KMS-11 (cell line): ENCODE measurements at regions not wholly inside any gene's neighbourhood (a gene's known extent, or its start where the extent isn't known, plus 50 kb on each side); places are given as distances from the start of the nearest gene placed in this dataset.

ENCODE experiments used
- H2AFZ ChIP-seq: fragments of 200-600 bp; sonication (generic); 2 replicates; pipeline ENCODE4 v1.6.1; 2016; ENCODE audit warnings: antibody characterized with exemption, mixed run types, low read depth
- H3K27ac ChIP-seq: fragments of 200-600 bp; sonication (generic); 2 replicates; pipeline ENCODE4 v1.6.1; 2016; ENCODE audit warnings: mild to moderate bottlenecking, mixed run types
- H3K27me3 ChIP-seq: fragments of 200-600 bp; sonication (generic); 2 replicates; pipeline ENCODE4 v1.6.1; 2017; ENCODE audit warnings: mild to moderate bottlenecking, low read depth, mixed run types, moderate library complexity; ENCODE audit not compliant: insufficient read depth
- H3K36me3 ChIP-seq: fragments of 200-600 bp; sonication (generic); 2 replicates; pipeline ENCODE4 v1.6.1; 2017; ENCODE audit warnings: mild to moderate bottlenecking, mixed run types; ENCODE audit not compliant: insufficient read depth
- H3K4me1 ChIP-seq: fragments of 200-600 bp; sonication (generic); 2 replicates; pipeline ENCODE4 v1.6.1; 2016; ENCODE audit warnings: mild to moderate bottlenecking, low read depth, mixed run types; ENCODE audit not compliant: poor library complexity, severe bottlenecking
- H3K4me2 ChIP-seq: fragments of 200-600 bp; sonication (generic); 2 replicates; pipeline ENCODE4 v1.7.0; 2016; ENCODE audit warnings: mild to moderate bottlenecking, mixed run types
- H3K4me3 ChIP-seq: fragments of 200-600 bp; sonication (generic); IDR thresholded peaks from 2 replicates; pipeline ENCODE4 v1.6.1; 2017; ENCODE audit warnings: low read depth, low read length, mixed read lengths; ENCODE audit not compliant: insufficient read depth
- H3K79me2 ChIP-seq: fragments of 200-600 bp; sonication (generic); 2 replicates; pipeline ENCODE4 v1.6.1; 2016; ENCODE audit warnings: low read depth, mixed run types; ENCODE audit not compliant: insufficient read depth
- H3K9ac ChIP-seq: fragments of 200-600 bp; sonication (generic); 2 replicates; pipeline ENCODE4 v1.6.1; 2016; ENCODE audit warnings: mild to moderate bottlenecking, mixed run types
- H4K20me1 ChIP-seq: fragments of 200-600 bp; sonication (generic); 2 replicates; pipeline ENCODE4 v1.6.1; 2016; ENCODE audit warnings: mild to moderate bottlenecking, mixed run types; ENCODE audit not compliant: insufficient read depth
- CTCF ChIP-seq: fragments of 200-600 bp; sonication (generic); conservative IDR thresholded peaks from 2 replicates; pipeline ENCODE4 v1.6.1; 2017; ENCODE audit warnings: low read depth, mild to moderate bottlenecking, antibody characterized with exemption, low read length, moderate library complexity, mixed read lengths

- TF ChIP-seq CTCF, result no peak
- no peaks in the 10 kb centered on the region for H3K27me3 ChIP-seq
- no peaks in the 10 kb centered on the region for H4K20me1 ChIP-seq
- H3K4me1 ChIP-seq, result no peaks in the 10 kb centered on the region
- no peaks in the 10 kb centered on the region for H3K36me3 ChIP-seq
- H2AFZ ChIP-seq, result no peak overlapping the region
- no peak overlapping the region for H3K4me2 ChIP-seq
- H3K79me2 ChIP-seq, result no peaks in the 10 kb centered on the region
- H3K9ac ChIP-seq, result no peak overlapping the region
- H3K4me3 ChIP-seq, result no peak overlapping the region
- H3K27ac ChIP-seq, result no peak overlapping the region
Observed at GRCh38 chr2:173762864-173763263, 202.3 kb downstream of the SP3 start.

GRCh38 chr2:173763641-173764040 lies 201.5 kb downstream of the SP3 start:
- H3K79me2 ChIP-seq, result no peaks in the 10 kb centered on the region
- H3K27me3 ChIP-seq, result no peaks in the 10 kb centered on the region
- no peak overlapping the region for H3K4me2 ChIP-seq
- no peaks in the 10 kb centered on the region for H4K20me1 ChIP-seq
- no peak overlapping the region for H3K4me3 ChIP-seq
- H3K36me3 ChIP-seq, result no peaks in the 10 kb centered on the region
- H2AFZ ChIP-seq, result no peak overlapping the region
- H3K27ac ChIP-seq, result no peak overlapping the region
- no peak for TF ChIP-seq CTCF
- H3K9ac ChIP-seq, result no peak overlapping the region
- H3K4me1 ChIP-seq, result no peaks in the 10 kb centered on the region

- H3K4me3 ChIP-seq, result no peak overlapping the region
- H3K4me2 ChIP-seq, result no peak overlapping the region
- no peak for TF ChIP-seq CTCF
- H3K27ac ChIP-seq, result no peak overlapping the region
- no peaks in the 10 kb centered on the region for H3K4me1 ChIP-seq
- no peak overlapping the region for H3K9ac ChIP-seq
- no peaks in the 10 kb centered on the region for H3K79me2 ChIP-seq
- H3K27me3 ChIP-seq, result no peaks in the 10 kb centered on the region
- no peak overlapping the region for H2AFZ ChIP-seq
- H4K20me1 ChIP-seq, result no peaks in the 10 kb centered on the region
- no peaks in the 10 kb centered on the region for H3K36me3 ChIP-seq
Observed at GRCh38 chr2:173764094-173764493, 201.1 kb downstream of the SP3 start.

GRCh38 chr2:173766537-173767289 lies 198.5 kb downstream of the SP3 start:
- Histone ChIP-seq H3K27ac (no peak overlapping the region), H3K36me3 (no peaks in the 10 kb centered on the region), H4K20me1 (no peaks in the 10 kb centered on the region), H3K79me2 (no peaks in the 10 kb centered on the region), H3K4me2 (no peak overlapping the region), H3K9ac (no peak overlapping the region), H3K4me1 (no peaks in the 10 kb centered on the region), H3K27me3 (no peaks in the 10 kb centered on the region), H2AFZ (no peak overlapping the region), H3K4me3 (no peak overlapping the region)
- no peak for TF ChIP-seq CTCF
